AG08395 (cell line): ENCODE measurements at regions not wholly inside any gene's neighbourhood (a gene's known extent, or its start where the extent isn't known, plus 50 kb on each side); places are given as distances from the start of the nearest gene placed in this dataset.
"Not testable (repeated sequence)": the region's sequence is repeated elsewhere in the genome, so short reads cannot be mapped to it uniquely, and the experiment has no call there.

Source experiments
- DNase-seq: peaks from one replicate; pipeline ENCODE4 v3.0.0; 2012; ENCODE audit warnings: mixed read lengths, low spot score

DNA sequence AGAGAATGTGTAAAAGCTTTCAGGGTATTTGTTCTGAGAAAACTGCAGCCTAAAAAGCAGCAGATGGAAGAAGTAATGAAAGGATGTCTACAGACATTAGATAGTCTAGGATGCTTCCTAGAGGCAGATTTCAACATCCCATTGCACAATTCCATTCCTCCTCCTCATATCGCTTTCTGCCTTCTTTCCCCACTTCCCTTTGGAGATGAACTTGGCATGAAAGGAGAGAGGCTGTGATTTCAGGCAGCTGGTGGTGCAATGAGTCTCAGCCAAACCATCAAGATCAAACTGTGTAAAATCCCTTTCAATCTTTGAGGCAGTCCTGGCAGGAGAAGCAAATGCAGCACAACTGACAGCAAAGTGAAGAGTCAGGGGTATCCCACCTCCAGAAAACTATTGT, 438.7 kb upstream of the KCNMB2 start:
- peak; percentile 76 for DNase-seq

- DNase-seq: no peak
These were observed 437.0 kb upstream of the KCNMB2 start for GRCh38 chr3:178099274-178099673.

- no peak for DNase-seq
These were observed 436.4 kb upstream of the KCNMB2 start for GRCh38 chr3:178099862-178100261.

DNA sequence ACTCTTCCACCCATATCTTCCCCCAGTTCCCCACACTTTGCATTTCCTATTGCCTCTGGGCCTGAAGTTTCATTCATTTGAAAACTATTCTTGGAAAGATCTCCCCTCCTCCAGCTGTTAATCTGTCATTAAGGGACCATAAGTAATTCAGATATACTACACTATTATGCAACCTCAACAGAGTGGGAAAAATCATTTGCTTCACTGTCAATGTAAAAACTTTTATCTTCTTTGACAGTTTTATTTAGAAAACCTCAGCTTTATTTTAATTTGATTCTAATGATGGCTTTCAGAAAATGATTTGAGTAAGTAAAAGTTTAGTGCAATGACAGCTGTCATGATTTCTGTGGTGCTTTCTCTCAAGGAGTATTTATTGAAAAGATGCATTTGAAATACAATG, 435.3 kb upstream of the KCNMB2 start:
- no peak for DNase-seq

GRCh38 chr3:178103140-178103539, 433.1 kb upstream of the KCNMB2 start:
- no peak for DNase-seq

- no peak for DNase-seq
These were observed 428.4 kb upstream of the KCNMB2 start for GRCh38 chr3:178107804-178108203.

- DNase-seq: no peak
These were observed 426.5 kb upstream of the KCNMB2 start for GRCh38 chr3:178109691-178110090.

DNA sequence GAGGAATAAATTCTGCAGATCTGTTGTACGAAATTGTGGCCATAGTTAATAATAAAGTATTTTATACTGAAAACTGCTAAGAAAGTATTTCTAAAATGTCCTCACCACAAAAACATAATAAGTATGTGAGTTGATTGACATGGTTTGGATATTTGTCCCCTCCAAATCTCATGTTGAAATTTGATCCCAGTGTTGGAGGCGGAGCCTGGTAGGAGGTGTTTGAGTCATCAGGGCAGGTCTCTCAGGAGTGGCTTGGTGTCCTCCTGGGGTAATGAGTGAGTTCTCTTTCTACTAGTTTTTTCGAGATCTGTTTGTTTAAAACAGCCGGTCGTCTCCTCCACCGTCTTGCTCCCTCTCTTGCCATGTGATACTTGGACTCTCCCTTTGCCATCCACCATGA, 424.1 kb upstream of the KCNMB2 start:
- DNase-seq: no peak

- DNase-seq: not testable (repeated sequence)
These were observed 423.7 kb upstream of the KCNMB2 start for GRCh38 chr3:178112552-178112951.

DNA sequence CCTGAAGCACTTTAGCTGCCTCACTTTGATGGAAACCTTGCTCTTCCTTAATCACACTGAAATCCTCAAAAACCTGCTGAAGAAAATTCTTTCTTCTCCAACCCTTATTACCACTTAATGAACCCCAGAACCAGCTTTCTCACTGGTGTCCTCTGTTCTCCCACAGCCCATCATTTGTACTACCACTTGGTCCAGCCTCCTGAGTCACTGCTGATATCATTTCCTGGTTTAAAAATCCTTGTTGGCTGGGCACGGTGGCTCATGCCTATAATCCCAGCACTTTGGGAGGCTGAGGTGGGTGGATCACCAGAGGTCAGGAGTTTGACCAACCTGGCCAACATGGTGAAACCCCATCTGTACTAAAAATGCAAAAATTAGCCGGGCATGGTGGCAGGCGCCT, 418.6 kb upstream of the KCNMB2 start:
- DNase-seq: no peak

GRCh38 chr3:178119608-178120295, 416.5 kb upstream of the KCNMB2 start:
- DNase-seq: peak; percentile 65

- DNase-seq: no peak
These were observed 415.9 kb upstream of the KCNMB2 start for GRCh38 chr3:178120367-178120766.

DNA sequence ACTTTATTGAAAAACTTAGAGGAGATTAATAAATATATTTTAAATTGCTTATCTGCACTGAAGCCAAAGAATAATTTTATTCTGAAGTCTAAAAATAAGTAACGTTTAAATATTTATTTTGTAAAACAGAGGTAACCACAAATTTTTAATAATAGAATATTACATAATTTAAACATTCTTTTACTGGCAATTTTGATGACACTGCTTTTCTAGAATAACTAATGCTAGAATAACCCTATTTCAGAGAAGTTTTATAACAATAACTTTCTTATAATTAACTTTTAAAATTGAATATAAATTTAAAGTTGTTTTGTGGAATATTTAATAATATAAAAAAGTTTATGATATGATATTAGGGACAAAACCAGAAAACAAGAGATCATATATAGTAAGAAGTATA, 409.6 kb upstream of the KCNMB2 start:
- no peak for DNase-seq

GRCh38 chr3:178127221-178127620, 409.0 kb upstream of the KCNMB2 start:
- DNase-seq: no peak

DNA sequence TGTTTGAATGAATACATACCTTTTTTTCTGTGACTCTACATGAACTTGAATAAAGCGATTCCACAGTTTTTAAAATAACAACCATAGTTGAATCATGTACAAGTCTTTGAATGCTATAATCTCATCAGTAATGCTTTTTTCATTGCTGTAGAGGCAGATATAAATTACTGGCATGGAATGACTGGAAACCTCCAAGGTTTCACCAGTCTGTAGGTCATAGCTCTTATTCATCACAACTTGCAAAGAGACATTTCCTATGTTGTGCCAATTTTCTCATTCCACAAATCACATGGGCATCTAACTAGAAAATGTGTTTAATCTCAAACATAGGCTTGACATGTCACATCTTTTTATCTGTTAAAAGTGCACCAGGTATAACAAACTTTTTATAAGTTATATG, 407.1 kb upstream of the KCNMB2 start:
- DNase-seq: no peak

- peak; percentile 14 for DNase-seq
These were observed 404.4 kb upstream of the KCNMB2 start for GRCh38 chr3:178131801-178132200.

DNA sequence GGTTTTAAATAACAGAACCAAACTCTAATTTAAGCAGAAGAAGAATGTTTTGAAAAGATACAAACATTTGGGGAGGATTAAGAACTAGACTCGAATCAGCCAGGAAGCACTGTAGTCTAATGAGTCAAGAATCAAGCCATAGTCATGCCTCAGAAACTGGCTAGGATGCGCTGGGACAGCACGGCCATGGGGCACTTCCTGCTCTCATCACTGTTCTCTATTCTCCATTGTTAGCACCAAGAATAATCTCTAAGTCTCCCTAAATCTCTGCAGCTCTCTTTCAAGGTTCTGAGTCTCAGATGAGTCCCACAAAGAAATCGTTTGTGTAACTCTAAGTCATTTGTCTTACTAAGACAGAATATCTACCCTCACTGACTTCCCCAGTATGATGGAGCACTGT, 399.0 kb upstream of the KCNMB2 start:
- DNase-seq: peak; percentile 3

DNA sequence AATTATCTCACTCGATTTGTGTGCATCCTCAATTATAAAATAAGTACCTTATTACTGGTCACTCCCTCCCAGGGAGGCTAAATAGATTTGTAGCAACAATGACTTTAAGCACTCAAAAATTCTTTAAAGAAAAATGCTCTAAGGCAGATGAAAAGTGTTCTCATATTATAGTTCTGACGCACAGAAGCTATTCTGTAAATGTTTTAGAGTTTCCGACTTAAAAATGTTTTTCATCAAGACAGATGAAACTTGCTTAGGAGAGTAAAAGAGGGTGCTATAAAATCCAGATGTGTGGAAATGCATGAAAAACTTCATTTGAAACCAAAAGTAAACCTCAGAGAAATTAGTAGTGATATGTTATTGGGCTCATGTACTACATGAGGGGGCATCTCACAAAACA, 398.4 kb upstream of the KCNMB2 start:
- peak; percentile 2 for DNase-seq

- DNase-seq: no peak
These were observed 397.1 kb upstream of the KCNMB2 start for GRCh38 chr3:178139116-178139515.

GRCh38 chr3:178140531-178141304, 395.5 kb upstream of the KCNMB2 start:
- peak; percentile 11 for DNase-seq

DNA sequence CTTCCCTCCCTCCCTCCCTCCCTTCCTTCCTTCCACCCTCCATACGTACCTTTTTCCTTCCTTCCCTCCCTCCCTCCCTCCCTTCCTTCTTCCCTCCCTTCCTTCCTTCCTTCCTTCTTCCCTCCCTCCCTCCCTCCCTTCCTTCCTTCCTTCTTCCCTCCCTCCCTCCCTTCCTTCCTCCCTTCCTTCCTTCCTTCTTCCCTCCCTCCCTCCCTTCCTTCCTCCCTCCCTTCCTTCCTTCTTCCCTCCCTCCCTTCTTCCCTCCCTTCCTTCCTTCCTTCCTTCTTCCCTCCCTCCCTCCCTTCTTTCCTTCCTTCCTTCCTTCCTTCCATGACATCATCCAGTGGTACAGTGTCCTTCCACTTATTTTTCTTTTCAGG, 394.9 kb upstream of the KCNMB2 start:
- DNase-seq: not testable (repeated sequence)

DNA sequence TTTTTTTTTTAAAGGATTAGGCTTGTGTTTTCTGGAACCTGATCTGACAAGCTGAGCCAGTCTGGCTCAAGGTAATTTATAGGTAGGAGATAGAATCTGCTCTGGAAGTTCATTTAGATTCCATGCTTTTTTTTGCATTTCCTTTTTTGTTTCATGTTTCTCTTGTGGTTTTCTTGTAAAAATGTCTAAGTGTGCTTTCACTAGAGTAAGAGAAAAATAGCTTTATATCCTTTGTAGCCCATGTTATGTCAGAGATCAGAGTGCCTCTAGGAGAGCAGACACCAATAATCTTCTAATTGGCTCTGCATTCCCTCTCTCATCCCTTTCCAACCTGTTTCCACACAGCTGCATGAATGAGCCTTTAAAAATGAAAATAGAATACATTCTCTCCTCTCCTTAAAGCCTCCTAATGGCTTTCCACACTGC, 389.8 kb upstream of the KCNMB2 start:
- DNase-seq: peak; percentile 7

DNA sequence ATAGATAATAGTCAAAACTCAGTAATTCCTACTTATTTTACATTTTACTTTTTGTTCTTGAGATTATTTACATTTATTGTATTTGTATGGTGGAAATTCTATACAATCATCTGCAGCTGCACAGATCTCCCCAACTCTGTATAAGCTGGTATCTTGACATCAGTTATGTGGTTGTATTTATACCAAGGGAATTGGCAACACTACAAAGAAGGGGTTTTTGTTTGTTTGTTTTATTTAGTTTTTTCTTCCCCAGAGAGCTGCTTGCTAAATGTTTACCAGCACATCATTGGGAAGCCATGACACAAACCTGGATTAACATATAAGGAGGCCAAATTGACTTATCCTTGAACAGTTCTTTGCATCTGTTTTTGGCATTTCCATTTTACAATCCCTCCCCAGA, 389.2 kb upstream of the KCNMB2 start:
- no peak for DNase-seq
